ENCODE measurements at regions not wholly inside any gene's neighbourhood (a gene's known extent, or its start where the extent isn't known, plus 50 kb on each side); places are given as distances from the start of the nearest gene placed in this dataset.

DNA sequence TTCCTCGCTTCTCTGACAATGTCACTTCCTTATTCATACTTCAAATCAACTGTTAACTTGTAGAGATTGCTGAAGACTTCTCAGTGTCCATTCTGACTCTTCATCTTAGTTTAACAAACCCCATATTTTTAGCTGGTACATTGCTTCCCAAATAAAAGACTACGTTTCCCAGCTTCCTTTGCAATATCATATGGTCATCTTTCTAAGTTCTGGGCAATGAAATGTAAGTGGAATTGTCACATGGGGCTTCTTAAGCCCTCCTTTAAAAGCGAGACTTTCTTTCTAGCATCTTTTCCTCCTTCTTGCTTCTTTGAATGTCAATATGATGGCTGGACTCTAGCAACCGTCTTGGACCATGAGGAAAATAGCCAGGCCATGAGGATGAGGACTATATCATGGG is 239.0 kb downstream of the ZNF621 start (continued):
- TF ChIP-seq, protein P1, sequence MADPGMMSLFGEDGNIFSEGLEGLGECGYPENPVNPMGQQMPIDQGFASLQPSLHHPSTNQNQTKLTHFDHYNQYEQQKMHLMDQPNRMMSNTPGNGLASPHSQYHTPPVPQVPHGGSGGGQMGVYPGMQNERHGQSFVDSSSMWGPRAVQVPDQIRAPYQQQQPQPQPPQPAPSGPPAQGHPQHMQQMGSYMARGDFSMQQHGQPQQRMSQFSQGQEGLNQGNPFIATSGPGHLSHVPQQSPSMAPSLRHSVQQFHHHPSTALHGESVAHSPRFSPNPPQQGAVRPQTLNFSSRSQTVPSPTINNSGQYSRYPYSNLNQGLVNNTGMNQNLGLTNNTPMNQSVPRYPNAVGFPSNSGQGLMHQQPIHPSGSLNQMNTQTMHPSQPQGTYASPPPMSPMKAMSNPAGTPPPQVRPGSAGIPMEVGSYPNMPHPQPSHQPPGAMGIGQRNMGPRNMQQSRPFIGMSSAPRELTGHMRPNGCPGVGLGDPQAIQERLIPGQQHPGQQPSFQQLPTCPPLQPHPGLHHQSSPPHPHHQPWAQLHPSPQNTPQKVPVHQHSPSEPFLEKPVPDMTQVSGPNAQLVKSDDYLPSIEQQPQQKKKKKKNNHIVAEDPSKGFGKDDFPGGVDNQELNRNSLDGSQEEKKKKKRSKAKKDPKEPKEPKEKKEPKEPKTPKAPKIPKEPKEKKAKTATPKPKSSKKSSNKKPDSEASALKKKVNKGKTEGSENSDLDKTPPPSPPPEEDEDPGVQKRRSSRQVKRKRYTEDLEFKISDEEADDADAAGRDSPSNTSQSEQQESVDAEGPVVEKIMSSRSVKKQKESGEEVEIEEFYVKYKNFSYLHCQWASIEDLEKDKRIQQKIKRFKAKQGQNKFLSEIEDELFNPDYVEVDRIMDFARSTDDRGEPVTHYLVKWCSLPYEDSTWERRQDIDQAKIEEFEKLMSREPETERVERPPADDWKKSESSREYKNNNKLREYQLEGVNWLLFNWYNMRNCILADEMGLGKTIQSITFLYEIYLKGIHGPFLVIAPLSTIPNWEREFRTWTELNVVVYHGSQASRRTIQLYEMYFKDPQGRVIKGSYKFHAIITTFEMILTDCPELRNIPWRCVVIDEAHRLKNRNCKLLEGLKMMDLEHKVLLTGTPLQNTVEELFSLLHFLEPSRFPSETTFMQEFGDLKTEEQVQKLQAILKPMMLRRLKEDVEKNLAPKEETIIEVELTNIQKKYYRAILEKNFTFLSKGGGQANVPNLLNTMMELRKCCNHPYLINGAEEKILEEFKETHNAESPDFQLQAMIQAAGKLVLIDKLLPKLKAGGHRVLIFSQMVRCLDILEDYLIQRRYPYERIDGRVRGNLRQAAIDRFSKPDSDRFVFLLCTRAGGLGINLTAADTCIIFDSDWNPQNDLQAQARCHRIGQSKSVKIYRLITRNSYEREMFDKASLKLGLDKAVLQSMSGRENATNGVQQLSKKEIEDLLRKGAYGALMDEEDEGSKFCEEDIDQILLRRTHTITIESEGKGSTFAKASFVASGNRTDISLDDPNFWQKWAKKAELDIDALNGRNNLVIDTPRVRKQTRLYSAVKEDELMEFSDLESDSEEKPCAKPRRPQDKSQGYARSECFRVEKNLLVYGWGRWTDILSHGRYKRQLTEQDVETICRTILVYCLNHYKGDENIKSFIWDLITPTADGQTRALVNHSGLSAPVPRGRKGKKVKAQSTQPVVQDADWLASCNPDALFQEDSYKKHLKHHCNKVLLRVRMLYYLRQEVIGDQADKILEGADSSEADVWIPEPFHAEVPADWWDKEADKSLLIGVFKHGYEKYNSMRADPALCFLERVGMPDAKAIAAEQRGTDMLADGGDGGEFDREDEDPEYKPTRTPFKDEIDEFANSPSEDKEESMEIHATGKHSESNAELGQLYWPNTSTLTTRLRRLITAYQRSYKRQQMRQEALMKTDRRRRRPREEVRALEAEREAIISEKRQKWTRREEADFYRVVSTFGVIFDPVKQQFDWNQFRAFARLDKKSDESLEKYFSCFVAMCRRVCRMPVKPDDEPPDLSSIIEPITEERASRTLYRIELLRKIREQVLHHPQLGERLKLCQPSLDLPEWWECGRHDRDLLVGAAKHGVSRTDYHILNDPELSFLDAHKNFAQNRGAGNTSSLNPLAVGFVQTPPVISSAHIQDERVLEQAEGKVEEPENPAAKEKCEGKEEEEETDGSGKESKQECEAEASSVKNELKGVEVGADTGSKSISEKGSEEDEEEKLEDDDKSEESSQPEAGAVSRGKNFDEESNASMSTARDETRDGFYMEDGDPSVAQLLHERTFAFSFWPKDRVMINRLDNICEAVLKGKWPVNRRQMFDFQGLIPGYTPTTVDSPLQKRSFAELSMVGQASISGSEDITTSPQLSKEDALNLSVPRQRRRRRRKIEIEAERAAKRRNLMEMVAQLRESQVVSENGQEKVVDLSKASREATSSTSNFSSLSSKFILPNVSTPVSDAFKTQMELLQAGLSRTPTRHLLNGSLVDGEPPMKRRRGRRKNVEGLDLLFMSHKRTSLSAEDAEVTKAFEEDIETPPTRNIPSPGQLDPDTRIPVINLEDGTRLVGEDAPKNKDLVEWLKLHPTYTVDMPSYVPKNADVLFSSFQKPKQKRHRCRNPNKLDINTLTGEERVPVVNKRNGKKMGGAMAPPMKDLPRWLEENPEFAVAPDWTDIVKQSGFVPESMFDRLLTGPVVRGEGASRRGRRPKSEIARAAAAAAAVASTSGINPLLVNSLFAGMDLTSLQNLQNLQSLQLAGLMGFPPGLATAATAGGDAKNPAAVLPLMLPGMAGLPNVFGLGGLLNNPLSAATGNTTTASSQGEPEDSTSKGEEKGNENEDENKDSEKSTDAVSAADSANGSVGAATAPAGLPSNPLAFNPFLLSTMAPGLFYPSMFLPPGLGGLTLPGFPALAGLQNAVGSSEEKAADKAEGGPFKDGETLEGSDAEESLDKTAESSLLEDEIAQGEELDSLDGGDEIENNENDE (IDR thresholded peaks at IDR 0.05; ENCODE audit: insufficient replicate concordance, low read length) = no peak
- TF ChIP-seq TCF12 (IDR thresholded peaks at IDR 0.05; ENCODE audit: low read depth, low read length) (no peak), BACH1 (IDR thresholded peaks at IDR 0.05; ENCODE audit: low read length) (no peak)
